GM12865 (cell line): ENCODE measurements at regions not wholly inside any gene's neighbourhood (a gene's known extent, or its start where the extent isn't known, plus 50 kb on each side); places are given as distances from the start of the nearest gene placed in this dataset.

ENCODE experiments used
- DNase-seq: peaks from one replicate; pipeline ENCODE4 v3.0.0; 2010; ENCODE audit warnings: low read depth
- H3K4me3 ChIP-seq: 2 replicates; pipeline ENCODE4 v1.5.1; 2011; ENCODE audit warnings: mild to moderate bottlenecking, low read depth, low read length, control low read depth
- CTCF ChIP-seq: IDR thresholded peaks from 2 replicates; pipeline ENCODE4 v1.5.1; 2011; ENCODE audit warnings: low read length, control low read depth, low read depth, inconsistent platforms; ENCODE audit not compliant: insufficient read depth; ENCODE audit errors: missing control alignments

DNA sequence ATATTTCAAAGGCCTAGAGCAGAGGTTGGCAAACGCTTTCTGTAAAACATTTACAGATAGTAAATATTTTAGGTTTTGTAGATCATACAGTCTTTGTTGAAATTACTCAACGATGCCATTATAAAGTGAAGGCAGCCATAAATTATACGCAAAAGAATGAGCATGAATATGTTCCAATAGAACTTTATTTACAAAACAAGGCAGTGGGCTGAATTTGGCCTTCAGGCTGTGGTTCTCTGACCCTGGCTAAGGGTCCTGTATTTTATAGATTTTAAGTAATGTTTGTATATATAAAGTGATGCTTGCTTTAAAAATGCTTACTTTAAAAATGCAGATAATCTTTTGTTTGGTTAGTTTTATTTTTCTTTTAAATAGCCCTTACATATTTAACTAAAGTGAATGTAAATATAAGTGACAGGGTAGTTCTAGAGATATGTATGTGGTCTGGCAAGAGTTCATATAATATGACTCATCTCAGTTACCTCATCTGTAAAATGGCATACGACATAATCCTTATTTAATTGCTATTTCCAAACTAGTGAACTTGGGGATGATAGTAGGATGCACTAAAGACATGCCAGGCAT, 51.7 kb upstream of the ATP5MC3 start:
- no peak for DNase-seq
- no peak overlapping the region for H3K4me3 ChIP-seq
- no peak for TF ChIP-seq CTCF
